ENCODE measurements at regions not wholly inside any gene's neighbourhood (a gene's known extent, or its start where the extent isn't known, plus 50 kb on each side); places are given as distances from the start of the nearest gene placed in this dataset.

GRCh38 chr14:45893127-45893526 lies 640.1 kb upstream of the MIS18BP1 start:
- TF ChIP-seq, protein P1, sequence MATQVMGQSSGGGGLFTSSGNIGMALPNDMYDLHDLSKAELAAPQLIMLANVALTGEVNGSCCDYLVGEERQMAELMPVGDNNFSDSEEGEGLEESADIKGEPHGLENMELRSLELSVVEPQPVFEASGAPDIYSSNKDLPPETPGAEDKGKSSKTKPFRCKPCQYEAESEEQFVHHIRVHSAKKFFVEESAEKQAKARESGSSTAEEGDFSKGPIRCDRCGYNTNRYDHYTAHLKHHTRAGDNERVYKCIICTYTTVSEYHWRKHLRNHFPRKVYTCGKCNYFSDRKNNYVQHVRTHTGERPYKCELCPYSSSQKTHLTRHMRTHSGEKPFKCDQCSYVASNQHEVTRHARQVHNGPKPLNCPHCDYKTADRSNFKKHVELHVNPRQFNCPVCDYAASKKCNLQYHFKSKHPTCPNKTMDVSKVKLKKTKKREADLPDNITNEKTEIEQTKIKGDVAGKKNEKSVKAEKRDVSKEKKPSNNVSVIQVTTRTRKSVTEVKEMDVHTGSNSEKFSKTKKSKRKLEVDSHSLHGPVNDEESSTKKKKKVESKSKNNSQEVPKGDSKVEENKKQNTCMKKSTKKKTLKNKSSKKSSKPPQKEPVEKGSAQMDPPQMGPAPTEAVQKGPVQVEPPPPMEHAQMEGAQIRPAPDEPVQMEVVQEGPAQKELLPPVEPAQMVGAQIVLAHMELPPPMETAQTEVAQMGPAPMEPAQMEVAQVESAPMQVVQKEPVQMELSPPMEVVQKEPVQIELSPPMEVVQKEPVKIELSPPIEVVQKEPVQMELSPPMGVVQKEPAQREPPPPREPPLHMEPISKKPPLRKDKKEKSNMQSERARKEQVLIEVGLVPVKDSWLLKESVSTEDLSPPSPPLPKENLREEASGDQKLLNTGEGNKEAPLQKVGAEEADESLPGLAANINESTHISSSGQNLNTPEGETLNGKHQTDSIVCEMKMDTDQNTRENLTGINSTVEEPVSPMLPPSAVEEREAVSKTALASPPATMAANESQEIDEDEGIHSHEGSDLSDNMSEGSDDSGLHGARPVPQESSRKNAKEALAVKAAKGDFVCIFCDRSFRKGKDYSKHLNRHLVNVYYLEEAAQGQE (IDR thresholded peaks at IDR 0.05; ENCODE audit: insufficient replicate concordance, low read depth), result no peak
- TF ChIP-seq CTCF (IDR thresholded peaks at IDR 0.05; ENCODE audit: insufficient read depth, low read length), result no peak

Data from HL-60 (cell line).